GM10248 (cell line): ENCODE measurements at regions not wholly inside any gene's neighbourhood (a gene's known extent, or its start where the extent isn't known, plus 50 kb on each side); places are given as distances from the start of the nearest gene placed in this dataset.
"Not testable (repeated sequence)": the region's sequence is repeated elsewhere in the genome, so short reads cannot be mapped to it uniquely, and the experiment has no call there.

Source experiments
- CTCF ChIA-PET: fragments of 300-600 bp; sonication (Branson Sonifier 250); formaldehyde crosslinking; extraction: SDS; loops from one replicate; lab custom pipeline; 2021; ENCODE audit warnings: antibody characterized with exemption; lab: Yijun Ruan, JAX
- POLR2A ChIA-PET: fragments of 350-650 bp; sonication (Branson Sonifier 250); formaldehyde crosslinking; extraction: SDS; loops from one replicate; lab custom pipeline; 2020; ENCODE audit warnings: antibody characterized with exemption; lab: Yijun Ruan, JAX
- DNase-seq: peaks from one replicate; pipeline ENCODE4 v3.0.0; 2012; ENCODE audit errors: extremely low spot score
- CTCF ChIP-seq: IDR thresholded peaks from 2 replicates; pipeline ENCODE4 v1.5.1; 2012; ENCODE audit warnings: mild to moderate bottlenecking, low read depth; ENCODE audit errors: extremely low read depth, missing control alignments, control extremely low read depth

GRCh38 chr10:33697016-33697415 is 362.5 kb upstream of the NRP1 start:
- no peak for TF ChIP-seq CTCF
- ChIA-PET CTCF (no interaction called here), POLR2A (no interaction called here)
- no peak for DNase-seq

GRCh38 chr10:33695536-33695935 is 361.1 kb upstream of the NRP1 start:
- no peak for DNase-seq
- POLR2A ChIA-PET, result no interaction called here
- TF ChIP-seq CTCF, result no peak
- CTCF ChIA-PET, result no interaction called here

- POLR2A ChIA-PET, DNase-seq, CTCF ChIA-PET: not testable (repeated sequence)
Observed at GRCh38 chr10:33690536-33690935, 356.1 kb upstream of the NRP1 start.

- CTCF ChIA-PET, result no interaction called here
- TF ChIP-seq CTCF, result no peak
- POLR2A ChIA-PET, result no interaction called here
- no peak for DNase-seq
Observed at GRCh38 chr10:33688506-33688905, 354.0 kb upstream of the NRP1 start.

GRCh38 chr10:33684211-33684611 is 349.7 kb upstream of the NRP1 start:
- POLR2A ChIA-PET, result no interaction called here
- DNase-seq, result no peak
- TF ChIP-seq CTCF, result no peak
- CTCF ChIA-PET, result no interaction called here

GRCh38 chr10:33681595-33681994 is 347.1 kb upstream of the NRP1 start:
- POLR2A ChIA-PET, result no interaction called here
- TF ChIP-seq CTCF, result no peak
- no peak for DNase-seq
- CTCF ChIA-PET, result no interaction called here

- no peak for TF ChIP-seq CTCF
- DNase-seq, result no peak
- ChIA-PET CTCF (no interaction called here), POLR2A (no interaction called here)
Observed at GRCh38 chr10:33680036-33680435, 345.6 kb upstream of the NRP1 start.
